Lower lobe of right lung (tissue), 2 donors: ENCODE measurements at regions not wholly inside any gene's neighbourhood (a gene's known extent, or its start where the extent isn't known, plus 50 kb on each side); places are given as distances from the start of the nearest gene placed in this dataset.

Experiments used
- ATAC-seq, 2 donors: fragments of 200-7000 bp; cut with Tn5 transposase; one replicate each; pipeline ENCODE4 v1.9.1; 2020 to 2022; ENCODE audit warnings: mild to moderate bottlenecking in 2 of 2, moderate library complexity in 2 of 2
- DNase-seq: peaks from one replicate; pipeline ENCODE4 v3.0.0-alpha.2; 2020
- H3K27ac ChIP-seq: fragments of 200-600 bp; one replicate; pipeline ENCODE4 v1.8.0; 2022
- H3K27me3 ChIP-seq: fragments of 200-600 bp; one replicate; pipeline ENCODE4 v1.8.0; 2022; ENCODE audit warnings: low read depth
- H3K36me3 ChIP-seq: fragments of 200-600 bp; one replicate; pipeline ENCODE4 v1.8.0; 2022; ENCODE audit warnings: mild to moderate bottlenecking
- H3K4me1 ChIP-seq: fragments of 200-600 bp; one replicate; pipeline ENCODE4 v1.8.0; 2022
- H3K4me3 ChIP-seq: fragments of 200-600 bp; one replicate; pipeline ENCODE4 v1.8.0; 2022; ENCODE audit warnings: mild to moderate bottlenecking
- H3K9me3 ChIP-seq: fragments of 200-600 bp; one replicate; pipeline ENCODE4 v1.8.0; 2022
- CTCF ChIP-seq: fragments of 200-600 bp; IDR thresholded peaks from one replicate; pipeline ENCODE4 v1.8.0; 2022; ENCODE audit warnings: antibody characterized with exemption, mild to moderate bottlenecking
- intact Hi-C: fragments of 100-400 bp; cut with DNase I; formaldehyde crosslinking; loops from one replicate; pipeline ENCODE4 v1.11.0; 2022
- donor health status: DM: no; HTN: yes; CAD: no; lungs with severe emphysema.

GRCh38 chrX:40420899-40421729, 159.7 kb upstream of the ATP6AP2 start:
- Histone ChIP-seq H3K27me3 (no peaks in the 10 kb centered on the region), H3K4me1 (no peaks in the 10 kb centered on the region), H3K9me3 (no peaks in the 10 kb centered on the region), H3K27ac (no peak overlapping the region), H3K36me3 (no peaks in the 10 kb centered on the region), H3K4me3 (no peak overlapping the region)
- TF ChIP-seq CTCF = no peak
- DNase-seq (no peak), ATAC-seq (no peak)
- intact Hi-C loops = no loop called here

- H3K27me3 ChIP-seq = no peaks in the 10 kb centered on the region
- ATAC-seq = no peak
- DNase-seq = no peak
- intact Hi-C loops = no loop called here
- no peaks in the 10 kb centered on the region for H3K36me3 ChIP-seq
- no peaks in the 10 kb centered on the region for H3K9me3 ChIP-seq
- no peak overlapping the region for H3K27ac ChIP-seq
- H3K4me1 ChIP-seq = no peaks in the 10 kb centered on the region
- H3K4me3 ChIP-seq = no peak overlapping the region
- TF ChIP-seq CTCF = no peak
Measured at GRCh38 chrX:40418813-40419195, 162.0 kb upstream of the ATP6AP2 start.

GRCh38 chrX:40418146-40418812, 162.5 kb upstream of the ATP6AP2 start:
- no peaks in the 10 kb centered on the region for H3K36me3 ChIP-seq
- DNase-seq = no peak
- TF ChIP-seq CTCF = no peak
- ATAC-seq = no peak
- intact Hi-C loops = no loop called here
- no peaks in the 10 kb centered on the region for H3K27me3 ChIP-seq
- H3K27ac ChIP-seq = no peak overlapping the region
- H3K9me3 ChIP-seq = no peaks in the 10 kb centered on the region
- no peaks in the 10 kb centered on the region for H3K4me1 ChIP-seq
- H3K4me3 ChIP-seq = no peak overlapping the region

GRCh38 chrX:40415675-40416074, 165.1 kb upstream of the ATP6AP2 start:
- Histone ChIP-seq H3K36me3 (no peaks in the 10 kb centered on the region), H3K9me3 (no peaks in the 10 kb centered on the region), H3K27ac (no peak overlapping the region), H3K4me3 (no peak overlapping the region), H3K27me3 (no peaks in the 10 kb centered on the region), H3K4me1 (no peaks in the 10 kb centered on the region)
- TF ChIP-seq CTCF = no peak
- ATAC-seq (no peak), DNase-seq (no peak)
- intact Hi-C loops = no loop called here

- Histone ChIP-seq H3K36me3 (no peaks in the 10 kb centered on the region), H3K27me3 (no peaks in the 10 kb centered on the region), H3K27ac (no peak overlapping the region), H3K4me3 (no peak overlapping the region), H3K4me1 (no peaks in the 10 kb centered on the region), H3K9me3 (no peaks in the 10 kb centered on the region)
- no peak for ATAC-seq
- intact Hi-C loops = no loop called here
- TF ChIP-seq CTCF = no peak
- DNase-seq = no peak
Measured at GRCh38 chrX:40414335-40414734, 166.4 kb upstream of the ATP6AP2 start.
